ENCODE measurements at regions not wholly inside any gene's neighbourhood (a gene's known extent, or its start where the extent isn't known, plus 50 kb on each side); places are given as distances from the start of the nearest gene placed in this dataset.

DNA sequence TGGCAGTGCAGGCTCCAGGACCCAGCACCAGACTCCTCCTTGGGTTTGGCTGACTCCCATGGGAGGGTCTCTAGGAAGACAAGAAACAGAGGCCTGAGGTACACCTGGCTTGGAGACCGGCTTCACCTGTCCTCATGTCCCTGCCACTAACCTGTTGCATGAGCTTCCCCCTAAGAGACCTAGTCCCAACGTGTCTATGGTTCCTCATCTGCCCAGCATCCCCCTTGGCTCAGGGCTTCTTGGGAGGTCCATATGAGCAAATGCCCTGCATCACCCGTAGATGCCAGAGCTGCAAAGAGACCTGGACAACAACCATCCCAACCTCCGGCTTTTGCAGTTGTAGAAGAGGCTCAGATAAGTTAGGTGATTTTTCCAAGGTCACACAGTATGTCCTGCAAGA, 123.5 kb downstream of the BUD13 start:
- 84% methylated on average over 4 of the region's 4 CpGs for WGBS
- no peak for DNase-seq
- H3K4me1 ChIP-seq (ENCODE audit: control insufficient read depth, insufficient read depth, low read length), result no peaks in the 10 kb centered on the region
- H3K9me3 ChIP-seq (ENCODE audit: control insufficient read depth, low read length), result no peaks in the 10 kb centered on the region
- H3K27ac ChIP-seq (ENCODE audit: low read length), result no peak overlapping the region
- H3K27me3 ChIP-seq (ENCODE audit: control insufficient read depth, insufficient read depth), result no peaks in the 10 kb centered on the region
- H3K4me3 ChIP-seq (ENCODE audit: low read length), result no peak overlapping the region
- no peak for ATAC-seq
- intact Hi-C loops (cut with DNase I), result loop anchor here in 2 of 4 donors (10.0 kb wide), 1 partner anchor 194 kb away; no protein-coding TSS in a partner anchor

DNA sequence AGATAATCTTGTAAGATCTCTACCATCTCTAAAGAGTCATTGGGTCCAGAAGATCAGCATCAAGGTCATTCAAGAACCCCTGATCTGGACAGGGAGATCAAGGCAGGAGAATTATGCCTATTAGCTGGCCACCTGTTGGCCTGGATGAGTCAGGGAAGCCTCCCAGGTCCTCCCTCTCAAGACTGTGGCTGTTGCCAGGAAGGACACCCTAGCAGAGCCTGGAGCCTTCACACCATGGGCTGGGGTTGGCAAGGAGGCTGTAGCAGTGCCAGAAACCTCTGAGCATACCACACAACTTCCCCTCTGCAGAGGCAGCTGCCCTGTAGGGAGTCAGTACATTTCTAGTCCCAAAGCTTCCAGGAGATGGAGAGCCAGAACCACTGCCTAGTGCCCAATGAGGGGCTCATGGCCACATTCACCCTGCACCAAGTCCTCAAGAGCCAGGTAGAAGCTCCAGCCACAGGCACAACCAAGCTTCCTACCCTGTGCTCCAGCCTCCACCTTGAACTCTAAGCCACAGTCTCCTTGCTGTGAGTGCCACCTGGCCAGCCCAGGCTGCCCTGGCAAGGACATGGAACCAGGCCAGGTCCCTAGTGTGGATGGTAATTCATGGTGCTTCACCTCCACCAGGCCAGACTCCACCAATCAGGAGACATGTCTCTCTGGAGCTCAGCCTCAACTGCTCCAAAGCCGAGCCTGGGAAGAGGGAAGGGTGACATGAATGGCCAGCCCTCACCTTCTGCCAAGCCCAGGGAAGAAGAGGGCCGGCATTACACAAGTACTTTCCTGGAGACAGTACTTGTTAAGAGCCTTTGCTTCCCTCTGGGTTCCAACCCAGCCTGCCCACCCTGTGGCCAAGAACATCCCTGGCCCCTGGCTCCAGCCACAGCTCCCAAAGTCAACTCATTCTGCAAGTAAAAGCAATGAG, 124.3 kb downstream of the BUD13 start:
- ATAC-seq (no peak), DNase-seq (no peak)
- WGBS, result 72% methylated on average over 2 of the region's 2 CpGs
- Histone ChIP-seq H3K9me3 (ENCODE audit: control insufficient read depth, low read length) (no peaks in the 10 kb centered on the region), H3K27me3 (ENCODE audit: control insufficient read depth, insufficient read depth) (no peaks in the 10 kb centered on the region), H3K4me3 (ENCODE audit: low read length) (no peak overlapping the region), H3K27ac (ENCODE audit: low read length) (no peak overlapping the region), H3K4me1 (ENCODE audit: control insufficient read depth, insufficient read depth, low read length) (no peaks in the 10 kb centered on the region)
- intact Hi-C loops (cut with DNase I), result loop anchor here in 2 of 4 donors (10.0 kb wide), 1 partner anchor 194 kb away; no protein-coding TSS in a partner anchor

DNA sequence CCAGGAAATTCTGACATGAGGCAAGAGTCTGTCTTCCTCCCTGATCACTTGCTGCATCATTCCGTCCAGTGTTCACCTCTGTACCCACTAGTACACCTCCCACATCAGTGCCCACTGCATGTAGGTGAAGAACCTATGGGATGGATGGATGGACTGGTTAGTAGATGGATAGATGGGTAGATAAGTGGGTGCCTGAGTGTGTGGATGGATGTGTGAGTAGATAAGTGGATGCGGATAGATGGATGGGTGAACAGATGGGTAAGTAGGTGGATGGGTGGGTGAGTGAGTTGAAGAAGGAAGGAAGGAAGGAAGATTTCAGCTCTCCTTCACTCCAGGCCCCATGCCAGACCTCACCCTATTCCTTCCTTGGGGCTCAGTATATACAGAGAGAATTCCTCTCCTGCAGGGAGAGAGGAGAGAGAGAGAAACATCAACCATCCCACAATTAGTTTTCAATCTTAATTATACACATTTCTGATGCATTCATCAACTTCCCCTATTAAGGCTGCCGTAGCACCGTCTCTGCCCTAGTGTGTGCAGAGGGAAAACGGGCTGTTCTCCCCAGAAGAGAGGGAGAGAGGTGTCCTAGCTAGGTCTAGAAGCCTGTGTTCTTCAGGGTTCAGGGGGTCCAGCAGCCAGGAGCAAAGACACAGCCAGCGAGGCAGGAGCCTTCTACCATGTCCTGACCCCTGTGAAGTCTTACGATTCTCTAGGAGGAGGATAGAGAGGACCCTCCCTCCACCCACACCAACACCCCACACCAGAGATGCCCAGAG, 125.3 kb downstream of the BUD13 start:
- Histone ChIP-seq H3K9me3 (ENCODE audit: control insufficient read depth, low read length) (no peaks in the 10 kb centered on the region), H3K4me3 (ENCODE audit: low read length) (no peak overlapping the region), H3K27me3 (ENCODE audit: control insufficient read depth, insufficient read depth) (no peaks in the 10 kb centered on the region), H3K27ac (ENCODE audit: low read length) (no peak overlapping the region), H3K4me1 (ENCODE audit: control insufficient read depth, insufficient read depth, low read length) (no peaks in the 10 kb centered on the region)
- intact Hi-C loops (cut with DNase I), result loop anchor here in 2 of 4 donors (10.0 kb wide), 1 partner anchor 193 kb away; no protein-coding TSS in a partner anchor
- DNase-seq (no peak), ATAC-seq (no peak)
- 82% methylated on average over 7 of the region's 7 CpGs for WGBS

DNA sequence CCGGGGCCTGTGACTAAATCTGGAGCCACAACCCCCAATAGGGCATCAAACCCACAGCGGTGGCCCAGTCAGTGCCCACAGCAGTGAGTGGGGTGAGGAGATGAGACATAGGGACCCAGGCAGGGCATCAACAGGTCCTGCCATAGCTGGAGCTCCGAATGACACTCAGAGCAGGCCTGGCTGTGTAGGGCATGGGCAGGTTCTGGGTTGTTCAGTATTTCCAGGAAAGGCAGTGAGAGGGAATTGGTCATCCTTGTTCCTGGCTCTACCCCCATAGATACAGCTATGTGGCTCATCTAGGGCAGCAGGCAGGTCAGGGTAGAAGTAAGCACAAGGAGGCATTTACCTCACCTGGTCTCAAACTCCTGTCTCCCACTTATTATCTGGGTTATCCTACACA, 126.6 kb downstream of the BUD13 start:
- no peak overlapping the region for H3K4me3 ChIP-seq (ENCODE audit: low read length)
- DNase-seq (no peak), ATAC-seq (no peak)
- no peaks in the 10 kb centered on the region for H3K27me3 ChIP-seq (ENCODE audit: control insufficient read depth, insufficient read depth)
- intact Hi-C loops (cut with DNase I), result loop anchor here in 2 of 4 donors (10.0 kb wide), 1 partner anchor 191 kb away; no protein-coding TSS in a partner anchor
- 91% methylated on average over 3 of the region's 3 CpGs for WGBS
- no peaks in the 10 kb centered on the region for H3K4me1 ChIP-seq (ENCODE audit: control insufficient read depth, insufficient read depth, low read length)
- no peaks in the 10 kb centered on the region for H3K9me3 ChIP-seq (ENCODE audit: control insufficient read depth, low read length)
- H3K27ac ChIP-seq (ENCODE audit: low read length), result no peak overlapping the region

DNA sequence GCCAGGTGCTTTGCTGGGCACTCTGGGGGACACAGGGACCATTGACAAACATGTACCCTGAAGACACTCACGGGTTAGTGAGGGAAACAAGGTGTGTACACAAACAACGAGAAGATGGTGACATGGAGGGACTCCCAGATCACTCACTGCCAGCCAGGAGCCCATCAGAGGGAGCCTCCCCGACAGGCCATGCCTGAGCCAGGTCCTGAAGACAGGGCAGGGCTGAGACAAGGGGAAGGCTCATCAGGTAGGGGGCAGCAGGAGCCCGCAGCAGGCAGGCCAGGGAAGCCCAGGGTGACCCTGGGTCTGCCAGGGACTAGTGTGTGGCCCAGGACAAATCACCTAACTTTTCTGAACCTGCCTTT, 127.9 kb downstream of the BUD13 start:
- H3K27me3 ChIP-seq (ENCODE audit: control insufficient read depth, insufficient read depth), result no peaks in the 10 kb centered on the region
- DNase-seq, result no peak
- no peaks in the 10 kb centered on the region for H3K4me1 ChIP-seq (ENCODE audit: control insufficient read depth, insufficient read depth, low read length)
- intact Hi-C loops (cut with DNase I), result loop anchor here in 2 of 4 donors (10.0 kb wide), 1 partner anchor 190 kb away; no protein-coding TSS in a partner anchor
- WGBS, result 65% methylated on average over 4 of the region's 4 CpGs
- H3K27ac ChIP-seq (ENCODE audit: low read length), result no peak overlapping the region
- no peak for ATAC-seq
- H3K4me3 ChIP-seq (ENCODE audit: low read length), result no peak overlapping the region
- H3K9me3 ChIP-seq (ENCODE audit: control insufficient read depth, low read length), result no peaks in the 10 kb centered on the region

DNA sequence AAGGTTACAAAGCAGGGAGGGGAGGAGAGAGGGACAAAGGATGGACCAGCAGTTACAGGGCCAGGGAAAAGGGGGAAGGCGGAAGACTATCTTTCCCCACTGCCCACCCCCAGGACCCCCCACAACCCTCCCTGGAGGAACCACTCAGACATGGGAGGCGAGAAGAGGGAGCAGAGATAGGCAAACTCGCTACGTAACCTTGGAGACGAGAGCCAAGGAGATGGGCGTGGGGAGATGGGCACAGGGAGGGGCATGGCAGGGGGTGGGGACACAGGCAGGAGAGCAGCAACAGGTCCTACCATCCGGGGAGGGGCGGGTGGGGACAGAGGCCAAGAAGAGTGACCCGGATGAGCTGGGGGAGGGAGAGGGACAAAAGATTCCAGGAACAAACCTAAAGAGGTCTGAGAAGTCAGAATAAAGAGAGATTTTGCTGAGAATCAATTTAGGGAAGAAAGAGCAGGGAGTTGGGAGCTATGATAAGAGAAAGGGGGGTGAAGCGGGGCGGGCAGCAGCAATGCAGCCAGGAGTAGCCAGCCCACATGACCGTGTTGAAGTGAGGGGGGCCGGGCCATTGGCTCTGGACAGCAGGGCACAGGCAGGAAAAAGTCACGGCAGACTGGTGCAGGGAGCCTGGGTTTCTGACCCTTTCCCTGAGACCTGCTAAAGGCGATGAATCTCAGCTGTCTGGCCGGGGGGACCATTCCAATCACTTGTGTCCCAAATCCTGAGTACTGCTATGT, 128.4 kb downstream of the BUD13 start:
- ATAC-seq (no peak), DNase-seq (no peak)
- Histone ChIP-seq H3K4me1 (ENCODE audit: control insufficient read depth, insufficient read depth, low read length) (no peaks in the 10 kb centered on the region), H3K27ac (ENCODE audit: low read length) (no peak overlapping the region), H3K4me3 (ENCODE audit: low read length) (no peak overlapping the region), H3K9me3 (ENCODE audit: control insufficient read depth, low read length) (no peaks in the 10 kb centered on the region), H3K27me3 (ENCODE audit: control insufficient read depth, insufficient read depth) (no peaks in the 10 kb centered on the region)
- intact Hi-C loops (cut with DNase I), result loop anchor here in 2 of 4 donors (10.0 kb wide), 1 partner anchor 190 kb away; no protein-coding TSS in a partner anchor
- WGBS, result 40% methylated on average over 16 of the region's 16 CpGs

DNA sequence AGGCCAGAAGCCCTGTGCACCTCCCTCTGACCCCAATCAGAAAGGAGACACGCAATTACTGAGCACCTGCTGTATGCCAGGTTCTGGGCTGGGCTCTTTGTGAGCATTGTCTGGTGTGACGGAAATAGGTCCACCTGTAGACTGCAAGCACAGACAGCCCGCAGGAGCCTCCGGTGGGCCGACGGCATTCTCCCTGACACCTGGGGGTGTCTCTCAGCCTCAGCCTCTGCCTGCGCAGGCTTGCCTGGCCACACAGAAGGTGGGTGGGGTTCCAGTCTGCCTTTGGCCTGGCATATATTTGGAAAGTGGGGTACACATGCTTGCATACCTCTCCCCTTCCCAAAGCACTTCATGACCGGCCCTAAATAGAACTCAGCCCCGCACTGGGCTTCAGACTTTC, 129.3 kb downstream of the BUD13 start:
- WGBS, result 80% methylated on average over 9 of the region's 9 CpGs
- H3K27ac ChIP-seq (ENCODE audit: low read length), result no peak overlapping the region
- no peaks in the 10 kb centered on the region for H3K27me3 ChIP-seq (ENCODE audit: control insufficient read depth, insufficient read depth)
- no peaks in the 10 kb centered on the region for H3K4me1 ChIP-seq (ENCODE audit: control insufficient read depth, insufficient read depth, low read length)
- DNase-seq (no peak), ATAC-seq (no peak)
- H3K4me3 ChIP-seq (ENCODE audit: low read length), result no peak overlapping the region
- no peaks in the 10 kb centered on the region for H3K9me3 ChIP-seq (ENCODE audit: control insufficient read depth, low read length)
- intact Hi-C loops (cut with DNase I), result loop anchor here in 2 of 4 donors (10.0 kb wide), 1 partner anchor 189 kb away; no protein-coding TSS in a partner anchor

DNA sequence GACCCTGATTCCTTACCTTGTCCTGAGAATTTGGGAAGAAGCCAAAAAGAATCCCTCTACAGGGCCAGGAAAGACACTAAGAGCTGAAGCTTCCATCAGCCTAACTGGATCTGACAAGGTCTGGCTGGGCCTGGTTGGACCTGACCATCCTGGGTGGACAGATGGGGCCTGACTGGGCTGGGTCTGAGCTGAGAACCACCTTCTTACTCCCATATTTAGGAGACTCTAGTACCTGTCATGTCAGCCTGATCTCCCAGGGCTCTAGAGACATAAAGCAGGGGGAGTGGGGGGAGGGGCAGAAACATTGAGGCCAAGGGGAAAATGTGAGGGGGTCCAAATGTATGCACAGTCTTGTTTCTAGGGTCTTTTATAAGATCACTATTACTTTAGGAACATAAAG, 129.9 kb downstream of the BUD13 start:
- Histone ChIP-seq H3K27me3 (ENCODE audit: control insufficient read depth, insufficient read depth) (no peaks in the 10 kb centered on the region), H3K27ac (ENCODE audit: low read length) (no peak overlapping the region), H3K9me3 (ENCODE audit: control insufficient read depth, low read length) (no peaks in the 10 kb centered on the region), H3K4me1 (ENCODE audit: control insufficient read depth, insufficient read depth, low read length) (no peaks in the 10 kb centered on the region), H3K4me3 (ENCODE audit: low read length) (no peak overlapping the region)
- intact Hi-C loops (cut with DNase I), result loop anchor here in 2 of 4 donors (10.0 kb wide), 1 partner anchor 188 kb away; no protein-coding TSS in a partner anchor
- no peak for DNase-seq
- ATAC-seq, result no peak

DNA sequence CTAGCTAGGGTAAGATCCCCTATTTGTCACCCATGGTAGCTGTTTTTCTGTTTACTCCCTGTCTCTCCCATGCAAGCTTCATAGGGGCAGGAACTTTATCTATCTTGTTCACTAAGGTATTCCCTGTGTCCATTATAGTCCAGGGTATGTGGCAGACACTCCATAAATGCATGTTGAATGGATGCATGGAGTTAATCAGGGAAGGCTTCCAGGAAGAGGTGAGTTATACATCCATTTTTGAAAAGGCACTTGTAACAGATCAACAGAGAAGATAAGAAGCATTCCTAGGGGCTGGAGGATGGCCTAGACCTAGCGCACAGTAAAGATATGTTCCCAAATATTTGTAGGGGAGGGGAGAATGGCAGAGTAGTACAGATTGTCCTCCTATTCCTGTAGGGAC, 130.3 kb downstream of the BUD13 start:
- Histone ChIP-seq H3K4me3 (ENCODE audit: low read length) (no peak overlapping the region), H3K27me3 (ENCODE audit: control insufficient read depth, insufficient read depth) (no peaks in the 10 kb centered on the region), H3K9me3 (ENCODE audit: control insufficient read depth, low read length) (no peaks in the 10 kb centered on the region), H3K27ac (ENCODE audit: low read length) (no peak overlapping the region), H3K4me1 (ENCODE audit: control insufficient read depth, insufficient read depth, low read length) (no peaks in the 10 kb centered on the region)
- ATAC-seq, result no peak
- intact Hi-C loops (cut with DNase I), result loop anchor here in 2 of 4 donors (10.0 kb wide), 1 partner anchor 188 kb away; no protein-coding TSS in a partner anchor
- 73% methylated on average over 1 of the region's 1 CpG for WGBS
- no peak for DNase-seq

DNA sequence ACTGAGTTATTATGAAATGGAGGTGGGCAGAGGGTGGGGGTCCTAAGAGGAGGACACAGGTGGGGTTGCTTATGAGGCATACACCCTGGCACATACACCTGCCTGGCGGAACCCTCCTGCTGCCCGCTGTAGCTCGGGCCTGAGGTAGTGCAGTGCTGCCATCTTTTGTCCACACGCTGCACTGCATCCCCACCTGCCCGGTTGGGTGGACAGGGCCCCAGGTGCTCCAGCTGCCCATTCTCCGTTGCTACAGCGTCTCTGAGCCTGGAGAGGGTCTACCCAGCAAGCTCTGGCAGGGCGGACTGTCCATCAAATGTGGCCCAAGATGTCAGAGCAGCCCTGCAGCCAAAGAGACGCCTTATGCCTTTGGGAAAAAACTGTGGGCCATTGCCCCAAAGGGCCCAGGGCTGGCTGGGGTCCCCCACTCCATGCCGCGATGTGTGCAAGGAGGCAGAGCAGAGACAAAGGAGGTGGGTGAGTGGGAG, 131.2 kb downstream of the BUD13 start:
- Histone ChIP-seq H3K27me3 (ENCODE audit: control insufficient read depth, insufficient read depth) (no peaks in the 10 kb centered on the region), H3K4me3 (ENCODE audit: low read length) (no peak overlapping the region), H3K9me3 (ENCODE audit: control insufficient read depth, low read length) (no peaks in the 10 kb centered on the region), H3K27ac (ENCODE audit: low read length) (no peak overlapping the region), H3K4me1 (ENCODE audit: control insufficient read depth, insufficient read depth, low read length) (no peaks in the 10 kb centered on the region)
- ATAC-seq (peak; percentile 63 to 70), DNase-seq (peak in 1 of 3 donors; percentile 65)
- intact Hi-C loops (cut with DNase I), result loop anchor here in 2 of 4 donors (10.0 kb wide), 1 partner anchor 187 kb away; no protein-coding TSS in a partner anchor
- WGBS, result 23% methylated on average over 11 of the region's 11 CpGs

All from right cardiac atrium (tissue), 5 donors.